Activated naive CD4-positive, alpha-beta T cell treated with anti-CD3 and anti-CD28 coated beads, Interleukin-2, amount 50 U/mL, for 24 hours (primary cell): ENCODE measurements at regions not wholly inside any gene's neighbourhood (a gene's known extent, or its start where the extent isn't known, plus 50 kb on each side); places are given as distances from the start of the nearest gene placed in this dataset.

Source experiments
- H3K27ac Mint-ChIP-seq: one replicate; pipeline ENCODE4 v1.8.0; 2021; ENCODE audit warnings: mild to moderate bottlenecking, mixed read lengths
- H3K27me3 Mint-ChIP-seq: one replicate; pipeline ENCODE4 v1.8.0; 2021; ENCODE audit warnings: mixed read lengths
- H3K36me3 Mint-ChIP-seq: one replicate; pipeline ENCODE4 v1.8.0; 2021; ENCODE audit warnings: mixed read lengths
- H3K4me1 Mint-ChIP-seq: one replicate; pipeline ENCODE4 v1.8.0; 2021; ENCODE audit warnings: mixed read lengths
- H3K4me3 Mint-ChIP-seq: one replicate; pipeline ENCODE4 v1.8.0; 2021; ENCODE audit warnings: mild to moderate bottlenecking, mixed read lengths
- H3K9me3 Mint-ChIP-seq: one replicate; pipeline ENCODE4 v1.8.0; 2021; ENCODE audit warnings: mixed read lengths

- H3K4me1 Mint-ChIP-seq: peaks cover 10% of the 10 kb centered on the region
- H3K9me3 Mint-ChIP-seq: no peaks in the 10 kb centered on the region
- H3K36me3 Mint-ChIP-seq: no peaks in the 10 kb centered on the region
- no peak overlapping the region for H3K4me3 Mint-ChIP-seq
- H3K27ac Mint-ChIP-seq: no peak overlapping the region
- no peaks in the 10 kb centered on the region for H3K27me3 Mint-ChIP-seq
Observed at GRCh38 chr1:4044967-4045366, 144.9 kb upstream of the C1orf174 start.

DNA sequence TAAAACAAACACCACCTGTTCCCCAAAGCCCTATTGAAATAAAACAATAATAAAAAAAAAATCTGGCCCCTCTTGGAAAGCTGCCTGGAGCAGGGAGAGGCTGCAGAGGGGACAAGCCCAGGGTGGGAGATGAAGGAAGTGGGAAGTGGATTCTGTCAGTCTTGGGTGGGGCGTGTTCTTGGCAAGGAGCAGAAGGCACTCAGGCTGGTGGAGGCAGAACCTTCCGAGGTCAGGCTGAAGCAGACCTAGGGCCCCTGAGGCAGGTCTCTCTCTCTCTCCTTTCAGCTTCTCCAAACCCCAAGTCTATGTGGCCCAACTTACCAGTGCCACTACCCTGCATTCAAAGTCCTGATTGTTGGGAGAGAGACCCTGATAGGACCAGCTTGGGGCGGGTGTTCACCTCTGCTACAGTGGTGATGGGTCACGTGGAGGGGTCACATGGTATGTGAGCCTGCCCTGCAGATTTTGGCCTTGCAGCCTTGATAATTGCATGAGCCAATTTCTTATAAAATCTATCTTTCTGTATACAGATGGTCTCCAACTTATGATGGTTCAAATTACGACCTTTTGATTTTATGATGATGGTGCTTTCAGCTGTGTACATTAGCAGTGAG lies 145.4 kb upstream of the C1orf174 start:
- H3K9me3 Mint-ChIP-seq: no peaks in the 10 kb centered on the region
- H3K36me3 Mint-ChIP-seq: no peaks in the 10 kb centered on the region
- no peak overlapping the region for H3K27ac Mint-ChIP-seq
- peaks cover 10% of the 10 kb centered on the region for H3K4me1 Mint-ChIP-seq
- H3K4me3 Mint-ChIP-seq: no peak overlapping the region
- H3K27me3 Mint-ChIP-seq: no peaks in the 10 kb centered on the region

- Mint-ChIP-seq H3K27ac (no peak overlapping the region), H3K9me3 (no peaks in the 10 kb centered on the region), H3K4me3 (no peak overlapping the region), H3K27me3 (no peaks in the 10 kb centered on the region), H3K36me3 (no peaks in the 10 kb centered on the region), H3K4me1 (peaks cover 10% of the 10 kb centered on the region)
Observed at GRCh38 chr1:4046836-4047461, 146.9 kb upstream of the C1orf174 start.

GRCh38 chr1:4047666-4048065 lies 147.6 kb upstream of the C1orf174 start:
- no peak overlapping the region for H3K4me3 Mint-ChIP-seq
- H3K27me3 Mint-ChIP-seq: peaks cover 2% of the 10 kb centered on the region
- H3K27ac Mint-ChIP-seq: no peak overlapping the region
- no peaks in the 10 kb centered on the region for H3K9me3 Mint-ChIP-seq
- peaks cover 10% of the 10 kb centered on the region for H3K4me1 Mint-ChIP-seq
- no peaks in the 10 kb centered on the region for H3K36me3 Mint-ChIP-seq

- H3K4me1 Mint-ChIP-seq: peaks cover 10% of the 10 kb centered on the region
- no peaks in the 10 kb centered on the region for H3K9me3 Mint-ChIP-seq
- no peak overlapping the region for H3K27ac Mint-ChIP-seq
- peaks cover 5% of the 10 kb centered on the region for H3K27me3 Mint-ChIP-seq
- H3K4me3 Mint-ChIP-seq: no peak overlapping the region
- no peaks in the 10 kb centered on the region for H3K36me3 Mint-ChIP-seq
Observed at GRCh38 chr1:4048076-4048475, 148.0 kb upstream of the C1orf174 start.

GRCh38 chr1:4048921-4049320 lies 148.8 kb upstream of the C1orf174 start:
- Mint-ChIP-seq H3K4me1 (peaks cover 10% of the 10 kb centered on the region), H3K4me3 (no peak overlapping the region), H3K9me3 (no peaks in the 10 kb centered on the region), H3K36me3 (no peaks in the 10 kb centered on the region), H3K27me3 (peaks cover 5% of the 10 kb centered on the region), H3K27ac (no peak overlapping the region)

DNA sequence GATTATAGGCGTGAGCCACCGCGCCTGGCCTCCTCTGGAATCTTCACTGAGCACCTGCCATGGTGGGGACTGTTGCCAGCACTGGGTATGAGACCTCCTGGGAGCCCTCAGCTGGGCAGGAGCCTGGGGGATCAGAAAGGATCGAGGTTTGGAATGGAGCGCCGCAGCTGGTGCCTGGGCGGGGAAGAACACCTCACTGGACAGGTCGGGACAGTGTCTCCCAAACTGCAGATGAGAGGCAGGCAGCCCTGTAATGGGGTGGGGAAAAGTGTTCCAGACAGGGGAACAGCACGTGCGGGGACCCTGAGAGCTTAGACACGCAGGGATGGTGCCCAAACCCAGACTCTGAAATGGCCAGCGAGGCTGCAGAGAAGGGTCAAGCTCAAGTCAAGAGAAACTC lies 150.9 kb upstream of the C1orf174 start:
- H3K27ac Mint-ChIP-seq: no peak overlapping the region
- H3K36me3 Mint-ChIP-seq: no peaks in the 10 kb centered on the region
- H3K4me3 Mint-ChIP-seq: no peak overlapping the region
- peaks cover 8% of the 10 kb centered on the region for H3K4me1 Mint-ChIP-seq
- H3K9me3 Mint-ChIP-seq: no peaks in the 10 kb centered on the region
- H3K27me3 Mint-ChIP-seq: peaks cover 5% of the 10 kb centered on the region

- Mint-ChIP-seq H3K4me3 (no peak overlapping the region), H3K27ac (no peak overlapping the region), H3K4me1 (peaks cover 3% of the 10 kb centered on the region), H3K27me3 (peaks cover 5% of the 10 kb centered on the region), H3K36me3 (no peaks in the 10 kb centered on the region), H3K9me3 (no peaks in the 10 kb centered on the region)
Observed at GRCh38 chr1:4052657-4053056, 152.6 kb upstream of the C1orf174 start.

DNA sequence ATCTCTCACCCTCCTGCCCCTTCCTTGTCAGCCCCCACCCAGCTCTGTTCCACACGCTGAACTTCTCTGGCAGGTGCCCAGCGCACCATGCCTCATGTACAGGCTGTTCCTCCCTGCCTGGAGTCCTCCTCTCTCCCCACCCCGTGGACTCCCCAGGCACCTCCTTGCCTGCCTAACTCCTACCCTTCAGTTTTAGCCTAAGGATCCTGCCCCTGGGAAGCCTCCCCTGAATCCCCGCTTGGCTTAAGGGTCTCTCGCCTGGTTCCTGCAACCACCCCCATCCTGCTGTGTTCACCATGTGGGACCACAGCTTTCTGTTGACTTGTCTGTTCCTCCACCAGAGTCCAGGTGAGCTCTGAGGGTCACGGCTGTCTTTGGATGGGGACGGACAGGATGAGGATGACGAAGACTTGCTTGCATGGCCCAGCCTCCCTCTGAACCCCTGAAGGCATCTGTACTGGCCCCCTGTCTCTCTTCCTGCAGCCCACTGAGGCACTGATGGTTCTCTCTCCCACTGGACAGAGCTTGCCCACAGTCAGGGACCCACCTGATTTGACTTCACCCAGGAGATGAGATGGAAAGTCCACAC lies 153.2 kb upstream of the C1orf174 start:
- H3K9me3 Mint-ChIP-seq: no peaks in the 10 kb centered on the region
- H3K4me1 Mint-ChIP-seq: no peaks in the 10 kb centered on the region
- peaks cover 5% of the 10 kb centered on the region for H3K27me3 Mint-ChIP-seq
- no peak overlapping the region for H3K4me3 Mint-ChIP-seq
- no peak overlapping the region for H3K27ac Mint-ChIP-seq
- H3K36me3 Mint-ChIP-seq: no peaks in the 10 kb centered on the region

GRCh38 chr1:4053774-4054173 lies 153.7 kb upstream of the C1orf174 start:
- Mint-ChIP-seq H3K27me3 (peaks cover 5% of the 10 kb centered on the region), H3K9me3 (no peaks in the 10 kb centered on the region), H3K4me3 (no peak overlapping the region), H3K36me3 (no peaks in the 10 kb centered on the region), H3K27ac (no peak overlapping the region), H3K4me1 (no peaks in the 10 kb centered on the region)

GRCh38 chr1:4055294-4055967 lies 155.4 kb upstream of the C1orf174 start:
- no peaks in the 10 kb centered on the region for H3K4me1 Mint-ChIP-seq
- H3K36me3 Mint-ChIP-seq: no peaks in the 10 kb centered on the region
- H3K4me3 Mint-ChIP-seq: no peak overlapping the region

DNA sequence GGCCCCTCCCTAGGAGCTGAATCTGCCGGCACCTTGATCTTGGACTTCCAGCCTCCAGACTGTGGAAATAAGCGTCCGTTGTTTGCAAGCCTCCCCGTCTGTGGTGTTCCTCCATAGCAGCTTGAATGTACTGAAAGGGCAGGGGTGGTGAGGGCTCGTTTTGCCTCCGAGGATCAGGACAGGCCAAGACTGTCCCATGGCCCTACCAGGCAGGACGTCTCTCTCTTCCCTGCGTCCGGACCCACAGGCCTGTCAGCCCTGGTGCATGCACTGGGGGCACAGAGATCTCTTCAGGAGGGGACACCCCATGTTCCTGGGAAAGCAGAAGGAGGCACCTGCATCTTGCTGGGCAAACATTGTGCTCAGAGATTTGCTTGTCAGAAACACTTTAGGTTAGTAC lies 156.3 kb upstream of the C1orf174 start:
- Mint-ChIP-seq H3K27ac (no peak overlapping the region), H3K27me3 (peaks cover 5% of the 10 kb centered on the region), H3K4me1 (no peaks in the 10 kb centered on the region), H3K36me3 (no peaks in the 10 kb centered on the region), H3K9me3 (no peaks in the 10 kb centered on the region), H3K4me3 (no peak overlapping the region)

More at GRCh38 chr1:4055294-4055967, 155.4 kb upstream of the C1orf174 start:
- no peak overlapping the region for H3K27ac Mint-ChIP-seq
- H3K27me3 Mint-ChIP-seq: peaks cover 5% of the 10 kb centered on the region
- no peaks in the 10 kb centered on the region for H3K9me3 Mint-ChIP-seq

- H3K36me3 Mint-ChIP-seq: no peaks in the 10 kb centered on the region
- no peaks in the 10 kb centered on the region for H3K4me1 Mint-ChIP-seq
- no peak overlapping the region for H3K27ac Mint-ChIP-seq
- peaks cover 5% of the 10 kb centered on the region for H3K27me3 Mint-ChIP-seq
- H3K9me3 Mint-ChIP-seq: no peaks in the 10 kb centered on the region
- H3K4me3 Mint-ChIP-seq: no peak overlapping the region
Observed at GRCh38 chr1:4056989-4057388, 156.9 kb upstream of the C1orf174 start.

DNA sequence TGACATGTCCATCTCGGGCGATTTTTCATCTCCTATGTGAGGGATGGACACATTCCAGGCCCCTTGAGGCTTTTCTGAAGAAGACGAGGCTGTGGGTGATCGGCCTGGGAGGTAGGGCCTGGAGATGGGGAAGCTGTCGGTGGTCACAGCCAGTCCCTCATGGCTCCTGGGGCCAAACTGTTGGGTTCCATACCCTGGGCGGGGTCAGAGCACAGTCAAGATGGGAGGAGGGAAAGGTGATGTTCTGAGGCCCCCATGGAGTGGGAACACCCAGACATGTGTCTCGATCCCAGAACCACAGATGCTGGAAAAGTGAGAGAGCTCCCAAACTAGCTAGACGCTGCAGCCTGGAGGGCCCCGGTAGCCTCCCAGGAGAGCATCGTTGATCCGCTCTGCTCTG lies 157.5 kb upstream of the C1orf174 start:
- H3K27me3 Mint-ChIP-seq: peaks cover 4% of the 10 kb centered on the region
- H3K4me1 Mint-ChIP-seq: no peaks in the 10 kb centered on the region
- no peak overlapping the region for H3K27ac Mint-ChIP-seq
- no peaks in the 10 kb centered on the region for H3K9me3 Mint-ChIP-seq
- no peak overlapping the region for H3K4me3 Mint-ChIP-seq
- H3K36me3 Mint-ChIP-seq: no peaks in the 10 kb centered on the region

DNA sequence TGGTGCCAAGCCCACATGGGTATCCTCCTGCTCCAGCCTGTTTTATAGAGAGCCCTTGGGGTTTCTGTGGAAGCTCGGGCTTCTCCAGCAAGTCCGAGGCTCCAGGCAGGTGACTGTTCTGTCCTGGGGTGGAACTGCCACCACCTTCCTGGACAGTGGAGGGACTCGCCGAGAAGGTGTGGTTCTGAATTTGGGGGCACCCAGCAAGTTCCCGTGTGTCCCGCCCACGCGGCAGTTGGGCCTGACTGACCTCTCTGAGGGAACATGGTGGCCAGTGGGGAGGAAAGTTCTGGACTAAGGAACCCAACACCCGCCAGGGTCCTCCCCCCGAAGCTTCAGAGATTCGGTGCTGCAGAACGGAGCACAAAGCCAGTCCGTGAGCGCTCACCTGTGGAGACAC lies 158.1 kb upstream of the C1orf174 start:
- H3K27me3 Mint-ChIP-seq: no peaks in the 10 kb centered on the region
- H3K27ac Mint-ChIP-seq: no peak overlapping the region
- H3K36me3 Mint-ChIP-seq: no peaks in the 10 kb centered on the region
- no peak overlapping the region for H3K4me3 Mint-ChIP-seq
- H3K4me1 Mint-ChIP-seq: no peaks in the 10 kb centered on the region
- H3K9me3 Mint-ChIP-seq: no peaks in the 10 kb centered on the region

DNA sequence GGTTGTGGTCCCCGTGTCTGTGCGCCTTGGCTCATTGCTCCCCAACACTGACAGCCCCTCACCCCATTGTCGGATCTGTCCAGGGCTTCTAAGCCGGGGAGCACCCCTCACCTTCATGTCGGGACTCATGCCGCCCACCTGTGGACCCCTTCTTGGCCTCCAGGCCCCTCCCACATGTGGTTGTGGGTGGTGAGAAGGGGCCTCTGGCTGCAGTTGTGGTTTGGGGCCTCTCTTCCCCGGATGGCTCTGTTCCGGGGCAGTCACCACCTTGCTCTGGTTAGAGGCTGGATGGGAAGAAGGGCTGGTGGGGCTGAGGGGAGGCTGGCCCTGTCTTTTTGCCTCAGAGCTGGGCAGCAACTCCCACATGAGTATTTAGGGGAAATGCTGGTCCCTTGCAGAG lies 158.6 kb upstream of the C1orf174 start:
- Mint-ChIP-seq H3K27ac (no peak overlapping the region), H3K4me1 (no peaks in the 10 kb centered on the region), H3K9me3 (no peaks in the 10 kb centered on the region), H3K27me3 (no peaks in the 10 kb centered on the region), H3K36me3 (no peaks in the 10 kb centered on the region), H3K4me3 (no peak overlapping the region)
